K562 (cell line): ENCODE measurements at regions not wholly inside any gene's neighbourhood (a gene's known extent, or its start where the extent isn't known, plus 50 kb on each side); places are given as distances from the start of the nearest gene placed in this dataset.

ENCODE experiments used
- ATAC-seq: fragments of 200-7000 bp; cut with Tn5 transposase; 3 replicates; pipeline ENCODE4 v1.9.1; 2020; ENCODE audit warnings: moderate library complexity
- BruUV-seq: library from RNA; stranded (reverse); fragments of 400-500 nt; replicated peaks from 2 replicates; lab custom pipeline; 2021; lab: Mats Ljungman, UMichigan
- CTCF ChIA-PET: fragments of 300-600 bp; formaldehyde crosslinking; extraction: SDS; loops from one replicate; lab custom pipeline; 2021; ENCODE audit warnings: low intra/inter-chr PET ratio; lab: Yijun Ruan, JAX
- POLR2A ChIA-PET: fragments of 300-600, 350-650 bp; sonication (Branson Sonifier 250); formaldehyde crosslinking; extraction: SDS; loops from one replicate; lab custom pipeline; 2021; ENCODE audit warnings: antibody characterized with exemption, inconsistent platforms; lab: Yijun Ruan, JAX
- DNase-seq, 4 experiments: peaks; one replicate each; pipeline versions ENCODE4 v3.0.0 to v3.0.0-alpha.2; 2011 to 2018; ENCODE audit warnings: low spot score in 3 of 4, mixed read lengths in 3 of 4; ENCODE audit errors: extremely low read depth in 1 of 4
- FAIRE-seq: peaks from 2 replicates; lab custom pipeline; 2011; peaks lifted over from hg19 to GRCh38; lab: Jason Lieb, UNC
- H2AFZ ChIP-seq: 2 replicates; pipeline ENCODE4 v1.6.0; 2011; ENCODE audit warnings: low read depth, low read length, control low read depth, inconsistent platforms
- H3K27ac ChIP-seq: fragments of 200-600 bp; 3 replicates; pipeline ENCODE4 v1.8.0; 2011; ENCODE audit warnings: low read depth, mild to moderate bottlenecking, control low read depth, inconsistent platforms, low read length, moderate library complexity, mixed read lengths; ENCODE audit errors: extremely low read depth
- H3K27me3 ChIP-seq, 2 experiments: fragments of 300-600 bp in 1 of 2; 2 replicates in 1 of 2; 3 replicates in 1 of 2; pipeline versions ENCODE4 v1.6.0 to v1.8.0; 2011; ENCODE audit warnings: inconsistent platforms in 2 of 2, low read length in 2 of 2, mild to moderate bottlenecking in 1 of 2, mixed read lengths in 1 of 2, moderate library complexity in 1 of 2; ENCODE audit not compliant: control insufficient read depth in 2 of 2, insufficient read depth in 2 of 2
- H3K36me3 ChIP-seq: fragments of 300-600 bp; 3 replicates; pipeline ENCODE4 v1.8.0; 2011; ENCODE audit warnings: mild to moderate bottlenecking, low read length, inconsistent platforms; ENCODE audit not compliant: control insufficient read depth, insufficient read depth
- H3K4me1 ChIP-seq, 2 experiments: fragments of 200-600 bp in 1 of 2; replicated peaks in 1 of 2; 2 replicates in 1 of 2; 3 replicates in 1 of 2; pipeline versions ENCODE4 v1.5.1 to v1.8.0; 2011; ENCODE audit warnings: inconsistent platforms in 2 of 2, low read length in 2 of 2, mild to moderate bottlenecking in 1 of 2, mixed read lengths in 1 of 2, moderate library complexity in 1 of 2; ENCODE audit not compliant: control insufficient read depth in 2 of 2, insufficient read depth in 2 of 2
- H3K4me2 ChIP-seq: 2 replicates; pipeline ENCODE4 v1.6.1; 2011; ENCODE audit warnings: low read length, control low read depth, inconsistent platforms, mixed read lengths; ENCODE audit not compliant: insufficient read depth
- H3K4me3 ChIP-seq: fragments of 200-600 bp; sonication (generic), shearing (Covaris generic); 2 replicates; pipeline ENCODE4 v1.5.1; 2016; ENCODE audit warnings: control low read depth, inconsistent platforms
- H3K79me2 ChIP-seq: fragments of 200-600 bp; 3 replicates; pipeline ENCODE4 v1.8.0; 2011; ENCODE audit warnings: low read length, inconsistent platforms; ENCODE audit not compliant: control insufficient read depth, insufficient read depth
- H3K9ac ChIP-seq, 2 experiments: 2 replicates each; pipeline versions ENCODE4 v1.6.0 to v1.6.1; 2011; ENCODE audit warnings: low read depth in 2 of 2, low read length in 2 of 2, control low read depth in 1 of 2, inconsistent platforms in 1 of 2, mild to moderate bottlenecking in 1 of 2, mixed read lengths in 1 of 2; ENCODE audit not compliant: insufficient read depth in 1 of 2
- H3K9me1 ChIP-seq: one replicate; pipeline ENCODE4 v1.6.0; 2011; ENCODE audit warnings: inconsistent platforms, mild to moderate bottlenecking, low read length, moderate library complexity; ENCODE audit not compliant: control insufficient read depth, insufficient read depth
- H3K9me3 ChIP-seq: replicated peaks from 2 replicates; pipeline ENCODE4 v1.5.1; 2011; ENCODE audit warnings: low read depth, low read length, inconsistent platforms; ENCODE audit not compliant: control insufficient read depth, insufficient read depth
- H4K20me1 ChIP-seq: replicated peaks from 2 replicates; pipeline ENCODE4 v1.6.1; 2011; ENCODE audit warnings: low read length, inconsistent platforms, mixed read lengths; ENCODE audit not compliant: control insufficient read depth, insufficient read depth
- TAF7 ChIP-seq: fragments of 450-650 bp; IDR thresholded peaks from 2 replicates; pipeline ENCODE4 v1.6.1; 2016; ENCODE audit warnings: missing genetic modification characterization, missing compliant biosample characterization
- TOE1 ChIP-seq, 2 experiments: fragments of 450-650 bp in 1 of 2; sonication (generic) in 1 of 2; formaldehyde crosslinking in 1 of 2; IDR thresholded peaks; 2 replicates each; pipeline versions ENCODE4 v1.7.1 to v1.8.0; 2016 to 2022; ENCODE audit warnings: borderline replicate concordance in 2 of 2, mild to moderate bottlenecking in 2 of 2, antibody characterized with exemption in 1 of 2, inconsistent platforms in 1 of 2, low read depth in 1 of 2, missing genetic modification reagents in 1 of 2, moderate library complexity in 1 of 2
- VEZF1 ChIP-seq: fragments of 200-800 bp; sonication (Bioruptor generic); IDR thresholded peaks from 2 replicates; pipeline ENCODE4 v1.6.1; 2017; ENCODE audit warnings: missing genetic modification characterization, missing compliant biosample characterization
- ZNF609 ChIP-seq: sonication (generic); formaldehyde crosslinking; IDR thresholded peaks from 2 replicates; pipeline ENCODE4 v1.8.1; 2023; ENCODE audit warnings: missing genetic modification reagents, mild to moderate bottlenecking, borderline replicate concordance
- WGBS: fragments of 100-300 bp; shearing (Covaris generic); methylation state at CpG from one replicate; pipeline ENCODE4 v1.1.6; 2016; ENCODE audit warnings: low coverage, mixed read lengths; ENCODE audit not compliant: insufficient coverage; ENCODE audit errors: missing lambda C conversion rate; 5-methylcytosine and 5-hydroxymethylcytosine counted together
- in situ Hi-C: fragments of 300-500 bp; cut with MboI; formaldehyde crosslinking; loops from 4 replicates; pipeline ENCODE4 v1.15.0; 2018; ENCODE audit warnings: inconsistent platforms, mixed read lengths
- intact Hi-C: fragments of 100-400 bp; cut with micrococcal nuclease; formaldehyde crosslinking; loops from 2 replicates; pipeline ENCODE4 v1.14.2; 2022

- DNase-seq (no peak), FAIRE-seq (no peak), ATAC-seq (no peak)
- CTCF ChIA-PET = no interaction called here
- no peaks in the 10 kb centered on the region for H3K9me3 ChIP-seq
- no peak overlapping the region for H3K4me2 ChIP-seq
- H2AFZ ChIP-seq = no peak overlapping the region
- intact Hi-C loops = loop anchor here (10.0 kb wide), 1 partner anchor 57 kb away; no protein-coding TSS in a partner anchor
- in situ Hi-C loops = no loop called here
- H3K4me3 ChIP-seq = no peak overlapping the region
- H4K20me1 ChIP-seq = 0 out of 2 replicates have a peak, but pooled peaks cover 3% of the 10 kb centered on the region
- H3K27me3 ChIP-seq = peaks cover 6 to 26% of the 10 kb centered on the region in 2 experiments; a peak in 3 of 5 replicates
- TF ChIP-seq TOE1 (IDR thresholded peaks at IDR 0.05; ENCODE audit: borderline replicate concordance) (no peak), TOE1 (CRISPR knock-in tag; IDR thresholded peaks at IDR 0.05; ENCODE audit: borderline replicate concordance, low read depth) (no peak), VEZF1 (CRISPR knock-in tag) (no peak), ZNF609 (CRISPR knock-in tag) (no peak), TAF7 (tag) (no peak)
- H3K36me3 ChIP-seq = no peaks in the 10 kb centered on the region
- no TSS peak for BruUV-seq
- POLR2A ChIA-PET = interaction anchor here (0.5 kb wide), 1 partner anchor 182 kb away, joined by 3 read pairs; no protein-coding TSS in a partner anchor
- H3K9ac ChIP-seq = no peak overlapping the region
- 0% methylated on average over 3 of the region's 3 CpGs for WGBS
- no peaks in the 10 kb centered on the region for H3K4me1 ChIP-seq
- no peak overlapping the region for H3K27ac ChIP-seq
- no peaks in the 10 kb centered on the region for H3K9me1 ChIP-seq
- no peaks in the 10 kb centered on the region for H3K79me2 ChIP-seq
Measured at GRCh38 chr11:57941875-57942274, 81.8 kb upstream of the OR9Q1 start.
